ENCODE measurements at regions not wholly inside any gene's neighbourhood (a gene's known extent, or its start where the extent isn't known, plus 50 kb on each side); places are given as distances from the start of the nearest gene placed in this dataset.

GRCh38 chr3:28103861-28104260 lies 137.6 kb upstream of the CMC1 start:
- H3K9me3 Mint-ChIP-seq = peaks cover 22% of the 10 kb centered on the region
- no peak overlapping the region for H3K27ac Mint-ChIP-seq
- TF ChIP-seq, protein P1, sequence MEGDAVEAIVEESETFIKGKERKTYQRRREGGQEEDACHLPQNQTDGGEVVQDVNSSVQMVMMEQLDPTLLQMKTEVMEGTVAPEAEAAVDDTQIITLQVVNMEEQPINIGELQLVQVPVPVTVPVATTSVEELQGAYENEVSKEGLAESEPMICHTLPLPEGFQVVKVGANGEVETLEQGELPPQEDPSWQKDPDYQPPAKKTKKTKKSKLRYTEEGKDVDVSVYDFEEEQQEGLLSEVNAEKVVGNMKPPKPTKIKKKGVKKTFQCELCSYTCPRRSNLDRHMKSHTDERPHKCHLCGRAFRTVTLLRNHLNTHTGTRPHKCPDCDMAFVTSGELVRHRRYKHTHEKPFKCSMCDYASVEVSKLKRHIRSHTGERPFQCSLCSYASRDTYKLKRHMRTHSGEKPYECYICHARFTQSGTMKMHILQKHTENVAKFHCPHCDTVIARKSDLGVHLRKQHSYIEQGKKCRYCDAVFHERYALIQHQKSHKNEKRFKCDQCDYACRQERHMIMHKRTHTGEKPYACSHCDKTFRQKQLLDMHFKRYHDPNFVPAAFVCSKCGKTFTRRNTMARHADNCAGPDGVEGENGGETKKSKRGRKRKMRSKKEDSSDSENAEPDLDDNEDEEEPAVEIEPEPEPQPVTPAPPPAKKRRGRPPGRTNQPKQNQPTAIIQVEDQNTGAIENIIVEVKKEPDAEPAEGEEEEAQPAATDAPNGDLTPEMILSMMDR (IDR thresholded peaks at IDR 0.05; ENCODE audit: unreplicated experiment) = no peak
- DNase-seq (ENCODE audit: low spot score in 2 of 2, unreplicated experiment in 2 of 2) = no peak
- H3K4me3 Mint-ChIP-seq = no peak overlapping the region
- H3K36me3 Mint-ChIP-seq = no peaks in the 10 kb centered on the region
- no peaks in the 10 kb centered on the region for H3K4me1 Mint-ChIP-seq
- H3K27me3 Mint-ChIP-seq (ENCODE audit: low read depth) = peaks cover 4% of the 10 kb centered on the region

DNA sequence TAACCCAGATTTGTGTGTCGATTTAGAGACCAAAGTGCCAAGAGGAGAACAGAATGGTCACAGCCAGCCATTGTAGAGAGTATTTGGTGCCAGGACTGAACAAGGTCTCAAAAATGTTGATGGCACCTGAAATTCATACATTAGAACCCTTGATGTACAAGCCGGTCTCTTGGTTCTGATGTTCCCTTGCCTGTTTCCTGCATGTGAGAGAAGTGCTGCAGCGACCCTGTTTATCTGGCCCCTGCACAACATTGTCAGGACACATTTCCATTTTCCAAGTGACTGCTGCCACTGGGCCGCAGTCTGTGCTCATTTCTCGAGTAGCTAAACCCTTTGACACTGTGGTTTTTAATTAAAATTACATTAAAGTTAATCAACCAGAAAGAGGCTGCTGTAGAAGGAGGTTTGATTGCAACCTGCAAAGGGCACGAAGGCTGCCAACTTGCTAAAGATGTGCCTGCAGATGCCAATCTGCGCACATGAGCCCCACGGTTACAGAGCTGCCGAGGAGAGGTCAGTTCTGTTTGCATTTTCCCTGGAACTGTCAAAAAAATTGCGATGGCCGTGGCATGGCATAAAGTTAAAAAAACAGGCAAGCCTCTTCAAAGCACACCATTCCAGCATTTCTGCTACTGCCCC lies 136.4 kb upstream of the CMC1 start:
- Mint-ChIP-seq H3K4me1 (no peaks in the 10 kb centered on the region), H3K27me3 (ENCODE audit: low read depth) (peaks cover 4% of the 10 kb centered on the region), H3K27ac (no peak overlapping the region), H3K36me3 (no peaks in the 10 kb centered on the region), H3K9me3 (peaks cover 13% of the 10 kb centered on the region), H3K4me3 (no peak overlapping the region)
- TF ChIP-seq, protein P1 (IDR thresholded peaks at IDR 0.05; ENCODE audit: unreplicated experiment) = no peak
- no peak for DNase-seq (ENCODE audit: low spot score in 2 of 2, unreplicated experiment in 2 of 2)

- Mint-ChIP-seq H3K36me3 (no peaks in the 10 kb centered on the region), H3K9me3 (no peaks in the 10 kb centered on the region), H3K27ac (no peak overlapping the region), H3K27me3 (ENCODE audit: low read depth) (no peaks in the 10 kb centered on the region), H3K4me3 (no peak overlapping the region), H3K4me1 (no peaks in the 10 kb centered on the region)
- DNase-seq (ENCODE audit: low spot score in 2 of 2, unreplicated experiment in 2 of 2) = no peak
- TF ChIP-seq, protein P1 (IDR thresholded peaks at IDR 0.05; ENCODE audit: unreplicated experiment) = no peak
Measured at GRCh38 chr3:28109829-28110228, 131.6 kb upstream of the CMC1 start.

GRCh38 chr3:28110869-28111268 lies 130.6 kb upstream of the CMC1 start:
- H3K4me3 Mint-ChIP-seq = no peak overlapping the region
- H3K4me1 Mint-ChIP-seq = no peaks in the 10 kb centered on the region
- TF ChIP-seq, protein P1 (IDR thresholded peaks at IDR 0.05; ENCODE audit: unreplicated experiment) = no peak
- no peaks in the 10 kb centered on the region for H3K27me3 Mint-ChIP-seq (ENCODE audit: low read depth)
- DNase-seq (ENCODE audit: low spot score in 2 of 2, unreplicated experiment in 2 of 2) = no peak
- H3K36me3 Mint-ChIP-seq = no peaks in the 10 kb centered on the region
- no peaks in the 10 kb centered on the region for H3K9me3 Mint-ChIP-seq
- no peak overlapping the region for H3K27ac Mint-ChIP-seq

DNA sequence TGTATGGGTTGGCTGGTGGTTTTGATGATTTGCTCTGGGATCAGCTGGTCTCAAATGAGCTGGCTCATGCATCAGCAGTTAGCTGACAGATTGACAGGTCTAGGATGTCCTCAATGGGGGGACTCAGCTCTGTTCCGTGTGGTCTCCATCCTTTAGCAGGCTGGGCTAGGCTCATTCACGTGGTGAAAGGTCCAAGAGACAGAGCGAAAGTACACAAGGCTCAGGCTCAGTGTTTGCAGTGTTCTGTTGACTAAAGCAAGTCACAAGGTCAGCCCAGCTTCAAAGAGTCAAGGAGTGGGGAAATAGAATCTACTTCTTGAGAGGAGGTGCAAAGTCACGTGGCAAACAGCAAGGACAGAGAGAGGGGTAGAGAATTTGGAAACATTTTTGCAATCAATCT lies 126.5 kb upstream of the CMC1 start:
- H3K36me3 Mint-ChIP-seq = no peaks in the 10 kb centered on the region
- no peak for DNase-seq (ENCODE audit: low spot score in 2 of 2, unreplicated experiment in 2 of 2)
- TF ChIP-seq, protein P1 (IDR thresholded peaks at IDR 0.05; ENCODE audit: unreplicated experiment) = no peak
- H3K4me3 Mint-ChIP-seq = no peak overlapping the region
- no peaks in the 10 kb centered on the region for H3K9me3 Mint-ChIP-seq
- H3K27me3 Mint-ChIP-seq (ENCODE audit: low read depth) = no peaks in the 10 kb centered on the region
- H3K4me1 Mint-ChIP-seq = no peaks in the 10 kb centered on the region
- no peak overlapping the region for H3K27ac Mint-ChIP-seq

GRCh38 chr3:28115316-28115715 lies 126.1 kb upstream of the CMC1 start:
- Mint-ChIP-seq H3K4me3 (no peak overlapping the region), H3K4me1 (no peaks in the 10 kb centered on the region), H3K27me3 (ENCODE audit: low read depth) (no peaks in the 10 kb centered on the region), H3K9me3 (no peaks in the 10 kb centered on the region), H3K36me3 (no peaks in the 10 kb centered on the region), H3K27ac (no peak overlapping the region)
- TF ChIP-seq, protein P1 (IDR thresholded peaks at IDR 0.05; ENCODE audit: unreplicated experiment) = no peak
- DNase-seq (ENCODE audit: low spot score in 2 of 2, unreplicated experiment in 2 of 2) = no peak

All from mesothelial cell of epicardium (in vitro differentiated cells).